UCSD-AML1 (cell line): ENCODE measurements at regions not wholly inside any gene's neighbourhood (a gene's known extent, or its start where the extent isn't known, plus 50 kb on each side); places are given as distances from the start of the nearest gene placed in this dataset.

ENCODE experiments used
- DNase-seq: peaks from one replicate; lab custom pipeline; 2025; ENCODE audit not compliant: unreplicated experiment; lab: John Stamatoyannopoulos, UW

GRCh38 chr6:148082696-148083095 lies 259.9 kb upstream of the SASH1 start:
- no peak for DNase-seq

- DNase-seq = no peak
Measured at GRCh38 chr6:148085631-148086331, 256.9 kb upstream of the SASH1 start.

DNA sequence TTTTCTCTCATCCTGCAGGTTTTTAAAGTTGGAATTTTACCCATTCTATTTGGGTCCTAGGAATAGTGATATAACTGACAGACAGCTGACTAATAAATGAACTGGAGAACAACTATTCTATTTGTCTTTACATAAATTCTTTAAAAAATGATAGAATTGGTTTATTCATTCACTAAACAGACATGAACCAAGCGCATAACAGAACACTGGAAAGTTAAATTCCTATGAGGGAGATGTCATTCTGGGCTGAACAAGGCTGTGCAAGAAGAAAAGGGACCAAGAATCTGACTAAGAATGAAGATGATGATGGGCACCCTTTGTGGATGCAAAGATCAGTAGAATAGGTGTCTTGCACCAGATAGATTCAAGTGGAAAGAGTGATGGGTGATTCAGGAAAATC lies 256.3 kb upstream of the SASH1 start:
- DNase-seq = no peak

GRCh38 chr6:148086843-148087242 lies 255.8 kb upstream of the SASH1 start:
- no peak for DNase-seq

GRCh38 chr6:148087659-148088058 lies 255.0 kb upstream of the SASH1 start:
- DNase-seq = no peak

GRCh38 chr6:148090326-148090725 lies 252.3 kb upstream of the SASH1 start:
- no peak for DNase-seq

DNA sequence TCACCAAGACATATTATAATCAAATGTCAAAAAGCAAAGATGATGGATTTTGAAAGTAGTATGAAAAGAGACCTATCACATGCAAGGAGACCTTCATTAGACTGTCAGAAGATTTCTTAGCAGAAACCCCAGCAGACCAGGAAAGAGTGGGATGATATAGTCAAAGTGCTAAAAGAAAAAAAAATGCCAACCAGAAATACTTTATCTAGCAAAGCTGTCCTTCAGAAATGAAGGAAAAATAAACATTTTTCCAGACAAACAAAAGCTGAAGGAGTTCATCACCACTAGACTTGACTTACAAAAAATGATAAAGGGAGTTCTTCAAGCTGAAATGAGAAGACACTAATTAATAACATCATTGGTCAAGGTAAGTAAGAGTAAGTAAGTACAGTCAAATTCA lies 251.2 kb upstream of the SASH1 start:
- no peak for DNase-seq

- DNase-seq = no peak
Measured at GRCh38 chr6:148103436-148103835, 239.2 kb upstream of the SASH1 start.

DNA sequence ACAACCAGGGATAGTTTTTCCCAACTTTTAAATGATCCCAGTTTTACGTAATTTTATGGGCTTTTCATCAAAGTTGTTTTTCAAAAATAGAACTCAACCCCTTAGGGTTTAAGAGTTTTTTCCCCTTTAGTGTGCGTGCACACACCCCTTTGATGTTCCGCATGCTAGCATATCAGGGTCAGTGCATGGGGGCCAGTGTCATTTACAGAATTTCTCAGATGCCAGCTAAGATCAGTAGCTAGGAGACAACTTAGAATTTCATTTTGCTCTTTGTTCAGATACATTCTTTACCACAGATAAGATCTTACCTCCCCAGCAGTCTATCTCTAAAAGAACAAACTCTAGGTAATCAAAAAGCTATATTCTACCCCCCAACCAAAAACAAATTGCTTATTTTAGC lies 238.5 kb upstream of the SASH1 start:
- no peak for DNase-seq

DNA sequence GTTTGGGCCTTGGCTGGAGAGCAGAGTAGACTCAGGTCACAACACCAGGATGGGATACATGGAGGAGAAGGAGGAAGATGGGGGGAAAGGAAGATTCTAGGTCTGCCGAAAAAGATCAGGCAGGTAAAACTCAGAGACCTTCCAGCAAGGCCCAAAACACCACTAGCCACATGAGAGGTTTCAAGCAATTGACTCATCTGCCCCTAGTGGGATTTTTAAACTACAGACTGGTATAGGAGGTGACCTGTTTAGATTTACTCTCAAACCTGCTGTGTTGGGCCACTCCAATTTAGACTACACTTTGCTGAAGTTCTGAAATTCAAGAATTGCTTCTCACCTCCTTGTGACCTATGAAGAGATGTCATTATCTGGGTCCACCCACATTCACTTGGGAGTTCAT lies 236.9 kb upstream of the SASH1 start:
- DNase-seq = no peak

DNA sequence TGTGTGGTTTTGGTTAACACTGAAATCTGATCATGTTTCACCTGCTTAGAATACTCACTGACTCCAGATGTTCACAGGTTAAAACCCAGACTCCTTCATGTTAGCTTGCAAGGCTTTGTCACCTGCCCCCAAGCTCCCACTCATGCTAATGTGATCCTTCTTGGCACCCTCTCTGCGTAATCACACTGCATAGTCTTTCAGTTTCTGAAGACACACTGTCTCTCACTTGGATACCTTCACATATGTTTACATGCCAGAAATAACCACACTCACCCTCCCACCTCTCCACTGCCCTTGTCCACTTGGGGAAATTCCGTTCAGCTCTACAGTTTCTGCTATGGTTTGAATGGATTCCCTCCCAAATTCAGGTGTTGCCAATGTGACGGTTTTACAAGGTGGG lies 234.7 kb upstream of the SASH1 start:
- no peak for DNase-seq

DNA sequence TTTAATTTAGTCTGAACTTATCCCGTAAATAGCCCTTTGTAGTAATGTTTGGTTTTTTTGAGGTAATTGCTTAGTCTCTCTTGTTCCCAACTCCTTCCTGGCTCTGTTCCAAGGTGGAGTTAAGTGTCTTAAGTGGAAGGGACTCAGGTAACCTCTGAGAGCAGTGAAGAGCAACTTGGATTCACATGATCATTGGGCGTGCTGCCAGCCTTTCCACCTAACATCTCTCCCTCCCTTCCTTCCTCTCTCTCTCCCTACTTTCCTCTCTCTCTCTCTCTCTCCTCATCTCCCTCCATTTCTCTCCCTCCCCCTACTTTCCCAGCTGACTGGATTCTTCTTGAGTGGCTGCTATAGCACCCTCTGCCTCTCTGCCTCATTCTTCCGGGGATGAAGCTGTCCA lies 232.9 kb upstream of the SASH1 start:
- no peak for DNase-seq

DNA sequence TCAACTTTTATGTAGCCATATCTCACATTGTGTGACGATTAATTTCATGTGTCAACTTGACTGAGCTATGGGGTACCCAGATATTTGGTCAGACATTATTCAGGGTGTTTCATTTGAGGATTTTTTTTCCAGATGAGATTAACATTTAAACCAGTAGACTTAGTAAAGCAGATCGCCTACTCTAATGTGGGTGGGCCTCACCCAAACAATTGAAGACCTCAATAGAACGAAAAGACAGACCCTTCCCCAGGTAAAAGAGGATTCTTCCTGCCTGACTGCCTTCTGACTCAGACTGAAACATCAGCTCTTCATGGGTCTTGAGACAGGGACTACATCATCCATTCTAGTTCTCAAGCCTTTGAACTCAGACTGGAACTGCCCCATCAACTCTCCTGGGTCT lies 231.7 kb upstream of the SASH1 start:
- DNase-seq = no peak

- DNase-seq = no peak
Measured at GRCh38 chr6:148112851-148113319, 229.8 kb upstream of the SASH1 start.

DNA sequence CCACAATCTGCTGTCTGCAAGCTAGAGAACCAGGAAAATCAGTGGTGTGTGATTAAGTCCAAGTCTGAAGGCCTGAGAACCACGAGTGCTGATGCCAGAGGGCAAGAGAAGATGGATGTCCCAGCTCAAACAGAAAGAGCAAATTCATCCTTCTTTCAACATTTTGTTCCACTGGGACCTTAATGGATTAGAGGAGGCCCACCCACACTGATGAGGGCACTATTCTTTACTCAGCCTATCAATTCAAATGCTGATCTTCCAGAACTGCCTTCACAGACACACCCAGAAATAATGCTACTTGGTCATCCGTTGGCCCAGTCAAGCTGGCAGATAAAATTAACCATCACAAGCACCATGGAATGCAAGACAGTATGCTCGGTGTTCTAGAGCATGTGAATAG lies 226.6 kb upstream of the SASH1 start:
- no peak for DNase-seq

GRCh38 chr6:148118244-148118643 lies 224.4 kb upstream of the SASH1 start:
- no peak for DNase-seq

GRCh38 chr6:148128014-148128730 lies 214.5 kb upstream of the SASH1 start:
- DNase-seq = no peak

- DNase-seq = no peak
Measured at GRCh38 chr6:148134592-148134991, 208.0 kb upstream of the SASH1 start.

DNA sequence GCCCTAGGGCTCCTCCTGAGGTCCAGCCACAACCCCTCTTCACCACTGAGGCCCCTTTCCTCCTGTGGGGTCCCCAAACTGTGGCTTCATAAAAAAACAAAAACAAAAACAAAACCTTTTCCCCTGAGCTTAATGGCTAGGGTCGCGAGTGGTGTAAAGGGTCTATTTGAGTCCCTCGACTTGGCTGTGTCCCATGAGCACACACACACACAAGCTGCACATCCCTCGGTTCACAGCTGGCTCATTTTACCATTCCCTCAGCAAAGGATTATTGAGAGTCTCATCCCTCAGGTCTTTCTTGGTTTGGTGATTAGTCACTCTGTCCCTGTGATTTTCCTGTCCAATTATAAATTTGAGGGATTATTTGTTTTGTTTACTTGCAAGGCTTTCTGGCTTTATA lies 206.1 kb upstream of the SASH1 start:
- DNase-seq = no peak

GRCh38 chr6:148137652-148138051 lies 205.0 kb upstream of the SASH1 start:
- no peak for DNase-seq

DNA sequence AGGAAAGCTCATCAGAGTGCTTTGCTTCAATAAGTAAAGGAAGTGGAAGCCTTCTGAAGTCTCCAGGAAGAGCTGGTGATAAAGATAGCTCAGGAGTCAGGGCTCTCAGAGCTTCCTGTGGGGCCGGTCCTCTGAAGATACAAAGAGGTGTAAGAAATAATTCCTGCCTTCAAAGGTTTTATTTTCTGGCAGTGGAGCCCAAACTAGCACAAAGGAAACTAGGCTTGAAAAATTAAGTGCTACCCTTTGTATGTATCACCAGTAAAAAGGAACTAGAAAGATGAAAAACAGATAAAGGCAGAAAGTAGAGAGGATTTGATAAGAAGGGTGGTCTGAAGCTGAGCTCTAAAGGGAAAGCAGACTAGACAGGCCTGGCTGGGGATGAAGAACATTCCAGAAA lies 204.1 kb upstream of the SASH1 start:
- DNase-seq = no peak

GRCh38 chr6:148140772-148141557 lies 201.7 kb upstream of the SASH1 start:
- no peak for DNase-seq
